ENCODE measurements at regions not wholly inside any gene's neighbourhood (a gene's known extent, or its start where the extent isn't known, plus 50 kb on each side); places are given as distances from the start of the nearest gene placed in this dataset.

DNA sequence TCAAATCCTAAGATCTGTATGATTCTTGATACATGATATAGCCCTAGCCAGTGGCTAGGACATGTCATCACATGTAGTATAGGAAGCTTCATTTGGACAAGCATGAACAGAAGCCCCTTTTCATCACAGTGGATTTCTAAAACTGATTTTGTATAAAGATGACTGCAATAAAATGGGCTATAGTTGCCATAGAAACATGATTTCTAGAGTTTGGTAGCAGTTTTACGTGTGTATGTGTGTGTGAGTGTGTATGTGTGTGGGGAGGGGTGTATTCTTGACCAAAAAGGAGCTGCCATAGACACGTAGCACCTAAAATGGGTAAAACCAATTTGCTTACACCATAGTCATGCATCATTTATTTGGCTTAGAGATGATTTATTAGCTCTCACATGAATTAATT is 200.5 kb upstream of the CNR1 start:
- intact Hi-C loops (cut with DNase I) = no loop called here
- no peak overlapping the region for H3K4me3 ChIP-seq
- H3K36me3 ChIP-seq = no peaks in the 10 kb centered on the region
- H3K4me1 ChIP-seq = no peaks in the 10 kb centered on the region
- no peak for ATAC-seq
- TF ChIP-seq, protein P1, sequence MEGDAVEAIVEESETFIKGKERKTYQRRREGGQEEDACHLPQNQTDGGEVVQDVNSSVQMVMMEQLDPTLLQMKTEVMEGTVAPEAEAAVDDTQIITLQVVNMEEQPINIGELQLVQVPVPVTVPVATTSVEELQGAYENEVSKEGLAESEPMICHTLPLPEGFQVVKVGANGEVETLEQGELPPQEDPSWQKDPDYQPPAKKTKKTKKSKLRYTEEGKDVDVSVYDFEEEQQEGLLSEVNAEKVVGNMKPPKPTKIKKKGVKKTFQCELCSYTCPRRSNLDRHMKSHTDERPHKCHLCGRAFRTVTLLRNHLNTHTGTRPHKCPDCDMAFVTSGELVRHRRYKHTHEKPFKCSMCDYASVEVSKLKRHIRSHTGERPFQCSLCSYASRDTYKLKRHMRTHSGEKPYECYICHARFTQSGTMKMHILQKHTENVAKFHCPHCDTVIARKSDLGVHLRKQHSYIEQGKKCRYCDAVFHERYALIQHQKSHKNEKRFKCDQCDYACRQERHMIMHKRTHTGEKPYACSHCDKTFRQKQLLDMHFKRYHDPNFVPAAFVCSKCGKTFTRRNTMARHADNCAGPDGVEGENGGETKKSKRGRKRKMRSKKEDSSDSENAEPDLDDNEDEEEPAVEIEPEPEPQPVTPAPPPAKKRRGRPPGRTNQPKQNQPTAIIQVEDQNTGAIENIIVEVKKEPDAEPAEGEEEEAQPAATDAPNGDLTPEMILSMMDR (IDR thresholded peaks at IDR 0.05) = no peak
- H3K9me3 ChIP-seq = no peaks in the 10 kb centered on the region
- DNase-seq = no peak
- no peaks in the 10 kb centered on the region for H3K27me3 ChIP-seq
- no peak overlapping the region for H3K27ac ChIP-seq

DNA sequence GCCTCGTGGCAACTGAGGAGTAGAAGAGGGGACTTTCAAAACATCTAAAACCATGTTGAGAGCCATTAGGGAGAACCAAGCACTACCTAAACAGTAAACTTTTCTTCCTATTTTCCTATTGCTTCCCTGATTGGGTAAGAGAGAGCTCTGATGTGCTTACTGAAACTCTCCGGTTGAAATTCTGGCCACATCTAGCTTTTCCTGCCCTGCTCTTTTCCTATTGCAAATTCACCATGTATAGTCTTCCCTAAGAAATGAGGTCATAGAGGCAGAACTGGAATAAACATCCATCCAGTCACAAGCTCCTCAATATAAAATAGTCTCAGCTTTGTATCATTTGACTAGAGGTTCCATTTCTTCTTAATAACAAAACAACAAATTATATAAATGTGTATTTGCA is 199.5 kb upstream of the CNR1 start:
- ATAC-seq (no peak), DNase-seq (no peak)
- intact Hi-C loops (cut with DNase I) = no loop called here
- TF ChIP-seq, protein P1 (IDR thresholded peaks at IDR 0.05) = no peak
- Histone ChIP-seq H3K4me1 (no peaks in the 10 kb centered on the region), H3K36me3 (no peaks in the 10 kb centered on the region), H3K27me3 (no peaks in the 10 kb centered on the region), H3K9me3 (no peaks in the 10 kb centered on the region), H3K27ac (no peak overlapping the region), H3K4me3 (no peak overlapping the region)

DNA sequence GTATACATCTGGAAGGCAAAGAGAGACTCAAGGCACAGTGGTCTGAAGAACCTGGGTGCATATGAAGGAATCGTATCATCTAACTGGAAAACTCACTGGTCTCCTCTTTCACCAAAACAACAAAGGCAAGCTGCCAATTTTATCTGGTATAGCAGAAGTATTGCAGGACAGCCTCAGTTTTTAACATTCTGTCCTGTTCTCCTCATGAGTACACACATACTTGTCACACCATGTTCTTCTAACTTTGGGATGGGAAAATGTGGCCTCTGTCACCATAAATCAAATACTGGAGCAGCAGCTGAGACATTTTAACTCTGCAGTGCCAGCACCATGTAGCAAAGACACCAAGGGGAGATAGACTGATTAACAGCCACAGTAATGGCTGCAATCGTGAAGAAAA is 199.1 kb upstream of the CNR1 start:
- Histone ChIP-seq H3K4me1 (no peaks in the 10 kb centered on the region), H3K36me3 (no peaks in the 10 kb centered on the region), H3K4me3 (no peak overlapping the region), H3K27ac (no peak overlapping the region), H3K9me3 (no peaks in the 10 kb centered on the region), H3K27me3 (no peaks in the 10 kb centered on the region)
- DNase-seq (no peak), ATAC-seq (no peak)
- TF ChIP-seq, protein P1 (IDR thresholded peaks at IDR 0.05) = no peak
- intact Hi-C loops (cut with DNase I) = no loop called here

DNA sequence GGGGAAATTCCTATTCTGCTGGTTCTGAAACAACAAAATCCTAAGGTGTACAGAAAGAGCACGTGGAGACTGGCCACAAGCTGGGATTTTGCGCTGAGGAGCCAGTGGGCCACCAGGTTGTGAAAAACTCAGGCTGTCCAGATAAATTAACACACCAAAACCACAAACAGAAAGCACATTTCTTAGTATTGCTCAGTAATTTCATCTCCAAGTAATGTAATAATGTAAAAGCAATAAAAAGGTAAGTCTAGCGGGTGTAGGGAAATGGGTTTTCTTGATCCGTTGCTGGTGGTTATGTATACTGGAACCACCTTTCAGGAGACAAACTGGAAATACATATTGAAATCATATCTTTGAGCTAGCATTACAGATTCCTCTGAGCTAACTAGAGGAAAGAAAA is 195.6 kb upstream of the CNR1 start:
- ATAC-seq (no peak), DNase-seq (no peak)
- intact Hi-C loops (cut with DNase I) = no loop called here
- TF ChIP-seq, protein P1 (IDR thresholded peaks at IDR 0.05) = no peak
- Histone ChIP-seq H3K4me3 (no peak overlapping the region), H3K27me3 (no peaks in the 10 kb centered on the region), H3K9me3 (no peaks in the 10 kb centered on the region), H3K27ac (no peak overlapping the region), H3K36me3 (no peaks in the 10 kb centered on the region), H3K4me1 (no peaks in the 10 kb centered on the region)

DNA sequence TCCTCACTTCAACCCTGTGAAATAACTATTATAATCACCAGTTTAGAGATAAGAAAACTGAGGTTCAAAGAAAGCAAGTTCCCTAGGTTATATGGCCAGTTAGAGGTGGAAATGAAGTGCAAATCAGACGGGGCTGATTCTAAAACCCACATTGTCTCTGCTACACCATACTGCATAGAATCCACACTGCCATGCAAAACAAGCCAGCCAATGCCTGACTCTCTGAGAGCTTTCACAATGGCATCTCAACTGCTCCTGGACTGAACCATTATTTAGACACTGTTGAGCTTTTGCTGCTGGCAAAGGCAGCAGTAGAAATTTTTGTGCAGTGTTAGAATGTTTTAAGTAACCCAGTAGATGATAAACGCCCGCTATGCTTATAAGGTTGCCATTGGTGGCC is 195.2 kb upstream of the CNR1 start:
- Histone ChIP-seq H3K9me3 (no peaks in the 10 kb centered on the region), H3K36me3 (no peaks in the 10 kb centered on the region), H3K4me3 (no peak overlapping the region), H3K27ac (no peak overlapping the region), H3K4me1 (no peaks in the 10 kb centered on the region), H3K27me3 (no peaks in the 10 kb centered on the region)
- no peak for ATAC-seq
- DNase-seq = no peak
- intact Hi-C loops (cut with DNase I) = no loop called here
- TF ChIP-seq, protein P1 (IDR thresholded peaks at IDR 0.05) = no peak

DNA sequence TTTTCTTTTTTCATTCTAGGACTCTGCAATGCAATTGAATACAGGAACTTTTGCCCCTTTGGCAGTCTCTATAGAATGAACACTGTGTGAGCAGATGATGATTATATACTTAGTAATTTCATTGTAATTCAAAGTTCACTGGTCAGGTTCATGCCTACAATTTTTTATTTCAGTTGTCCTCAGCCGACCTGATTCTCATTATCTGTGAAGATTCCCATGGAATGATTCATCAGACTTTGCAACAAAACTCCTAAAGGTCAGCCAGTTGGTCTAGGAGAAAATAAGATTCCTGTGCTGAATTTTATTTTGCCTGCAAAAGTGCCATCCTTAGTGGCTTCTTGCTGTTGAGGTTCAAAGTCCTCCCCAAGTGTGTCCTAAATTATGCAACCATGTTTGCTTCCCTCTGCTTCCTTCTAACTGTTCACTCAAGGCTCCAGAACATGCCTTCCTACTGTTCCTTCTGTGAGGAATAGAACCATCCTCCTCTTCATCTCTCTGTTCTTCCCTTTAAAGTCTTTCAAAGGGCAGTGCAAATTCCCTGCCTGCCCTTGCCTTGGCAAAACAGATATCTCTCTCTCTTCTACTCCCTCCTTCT is 194.2 kb upstream of the CNR1 start:
- H3K27ac ChIP-seq = no peak overlapping the region
- no peak overlapping the region for H3K4me3 ChIP-seq
- H3K36me3 ChIP-seq = no peaks in the 10 kb centered on the region
- ATAC-seq (no peak), DNase-seq (no peak)
- intact Hi-C loops (cut with DNase I) = no loop called here
- H3K27me3 ChIP-seq = no peaks in the 10 kb centered on the region
- H3K4me1 ChIP-seq = no peaks in the 10 kb centered on the region
- TF ChIP-seq, protein P1 (IDR thresholded peaks at IDR 0.05) = no peak
- no peaks in the 10 kb centered on the region for H3K9me3 ChIP-seq

All from upper lobe of right lung (tissue), 1 donor.